HG02759 (cell line): ENCODE measurements at regions not wholly inside any gene's neighbourhood (a gene's known extent, or its start where the extent isn't known, plus 50 kb on each side); places are given as distances from the start of the nearest gene placed in this dataset.

ENCODE experiments used
- ATAC-seq: cut with Tn5 transposase; IDR thresholded peaks from one replicate; pipeline ENCODE4 v1.9.1; 2021; ENCODE audit warnings: mild to moderate bottlenecking, moderate library complexity; ENCODE audit not compliant: unreplicated experiment

- no peak for ATAC-seq
Observed at GRCh38 chr12:77630790-77631445, 199.8 kb upstream of the NAV3 start.

DNA sequence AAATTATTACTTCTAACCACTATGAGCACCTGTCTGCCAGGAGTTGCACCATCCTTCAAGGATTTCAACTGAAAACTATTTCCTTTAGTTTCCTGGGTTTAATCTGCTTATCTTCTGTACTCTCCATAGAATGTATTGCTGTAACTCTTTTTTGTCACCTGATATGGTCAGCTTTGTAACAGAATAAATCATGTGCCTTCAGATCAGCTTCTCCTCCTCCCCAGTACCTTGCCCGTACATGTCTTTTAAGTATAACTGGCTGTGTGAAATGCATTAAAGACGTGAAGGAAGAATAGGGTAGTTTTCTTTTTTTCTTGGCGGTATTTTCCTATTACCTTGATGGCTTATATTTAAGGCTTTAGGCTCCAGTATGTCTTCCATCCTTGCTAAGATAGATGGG lies 200.3 kb upstream of the NAV3 start:
- ATAC-seq, result no peak

DNA sequence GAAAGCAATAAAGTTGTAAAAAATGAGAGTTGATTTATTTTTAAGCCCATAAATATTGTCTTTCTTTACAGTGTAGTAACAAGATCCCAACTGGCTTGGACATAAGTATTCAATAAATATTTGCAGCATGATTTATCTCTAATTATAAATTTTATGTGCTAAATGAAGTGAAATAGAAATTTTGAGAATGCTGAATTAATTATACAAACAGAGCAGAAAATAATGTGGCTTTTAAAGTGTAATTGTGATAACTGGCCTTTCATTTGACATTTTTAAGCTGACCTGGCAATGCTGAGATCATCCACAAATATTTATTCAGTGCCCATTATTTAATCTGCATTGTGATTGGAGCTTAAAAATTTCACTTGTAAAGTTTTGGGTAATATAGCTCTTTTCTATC lies 201.6 kb upstream of the NAV3 start:
- ATAC-seq, result no peak

- ATAC-seq, result no peak
Observed at GRCh38 chr12:77625441-77625840, 205.3 kb upstream of the NAV3 start.

- no peak for ATAC-seq
Observed at GRCh38 chr12:77619425-77619824, 211.3 kb upstream of the NAV3 start.

DNA sequence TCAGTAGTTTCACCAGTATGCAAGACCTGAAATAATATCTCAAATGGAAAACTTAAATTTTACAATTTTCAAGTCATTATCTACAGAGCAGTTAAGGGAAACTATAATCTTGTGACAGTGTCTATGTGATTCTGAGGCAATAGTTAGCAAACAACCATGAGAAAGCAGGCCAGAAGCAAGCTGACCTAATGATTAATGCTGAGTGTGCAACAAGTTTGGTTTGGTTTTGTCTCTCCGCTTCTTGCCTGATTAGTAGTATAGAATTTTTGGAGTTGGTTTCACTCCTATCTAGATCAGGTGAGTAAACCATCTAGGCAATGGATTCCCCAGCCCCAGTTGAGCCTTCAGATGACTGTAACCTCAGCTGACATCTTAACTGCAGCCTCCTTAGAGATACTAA lies 212.9 kb upstream of the NAV3 start:
- ATAC-seq, result no peak

- ATAC-seq, result no peak
Observed at GRCh38 chr12:77615332-77615731, 215.4 kb upstream of the NAV3 start.

DNA sequence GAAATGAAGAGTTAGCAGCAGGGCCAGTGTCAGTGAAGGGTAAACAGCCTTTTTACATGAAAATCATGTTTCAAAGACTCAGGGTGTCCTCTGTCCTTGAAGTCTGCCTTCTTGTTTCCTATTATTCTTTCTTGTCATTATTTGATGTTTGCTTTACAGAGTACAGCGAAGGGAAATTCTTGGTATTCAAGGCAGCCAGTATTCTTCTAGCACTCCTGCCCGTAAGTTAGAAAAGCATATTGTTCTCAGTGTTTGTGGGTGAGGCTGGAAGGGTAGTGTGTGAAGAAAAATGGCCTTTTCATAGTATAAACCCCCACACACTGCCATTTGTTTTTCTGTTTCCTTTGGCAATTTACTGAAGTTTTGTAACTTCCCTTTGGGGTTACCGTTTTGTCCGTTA lies 217.3 kb upstream of the NAV3 start:
- no peak for ATAC-seq

DNA sequence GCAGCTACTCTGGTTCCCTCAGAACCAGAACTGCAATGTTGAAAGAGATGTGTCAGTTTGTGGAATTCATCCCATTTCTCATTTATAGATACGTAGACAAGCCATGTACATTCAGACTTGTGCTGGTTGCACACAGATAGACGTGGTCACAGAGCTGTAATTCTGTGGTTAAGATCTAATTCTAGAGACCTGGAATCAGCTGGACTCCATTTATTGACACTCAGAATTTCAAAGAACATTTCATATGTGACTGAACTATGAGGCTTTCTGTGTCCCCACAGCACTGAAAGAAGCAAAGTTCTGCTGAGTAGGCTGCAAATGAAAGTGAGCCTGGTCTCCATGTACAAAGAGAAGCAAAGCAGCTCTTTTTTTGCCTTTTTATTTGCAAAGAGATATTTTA lies 220.2 kb upstream of the NAV3 start:
- no peak for ATAC-seq

DNA sequence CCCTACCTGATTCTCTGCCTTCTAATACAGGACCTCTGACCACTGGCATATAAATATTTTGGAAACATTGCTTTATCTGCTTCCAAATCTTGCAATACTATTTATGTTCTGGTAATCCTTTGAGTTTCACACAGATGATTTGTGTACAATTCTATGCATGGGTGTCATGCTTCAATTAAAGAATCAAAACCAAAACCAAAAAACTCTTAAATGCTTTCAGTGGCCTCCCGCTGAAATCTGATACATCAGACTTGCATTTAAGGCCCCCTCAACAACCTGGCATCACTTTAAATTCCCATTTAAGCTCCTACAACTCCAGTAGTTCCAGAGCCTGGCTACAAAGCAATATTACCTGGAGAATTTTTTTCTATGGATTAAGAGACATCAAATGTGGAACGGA lies 221.7 kb upstream of the NAV3 start:
- ATAC-seq, result no peak

GRCh38 chr12:77608271-77608824 lies 222.3 kb upstream of the NAV3 start:
- no peak for ATAC-seq

DNA sequence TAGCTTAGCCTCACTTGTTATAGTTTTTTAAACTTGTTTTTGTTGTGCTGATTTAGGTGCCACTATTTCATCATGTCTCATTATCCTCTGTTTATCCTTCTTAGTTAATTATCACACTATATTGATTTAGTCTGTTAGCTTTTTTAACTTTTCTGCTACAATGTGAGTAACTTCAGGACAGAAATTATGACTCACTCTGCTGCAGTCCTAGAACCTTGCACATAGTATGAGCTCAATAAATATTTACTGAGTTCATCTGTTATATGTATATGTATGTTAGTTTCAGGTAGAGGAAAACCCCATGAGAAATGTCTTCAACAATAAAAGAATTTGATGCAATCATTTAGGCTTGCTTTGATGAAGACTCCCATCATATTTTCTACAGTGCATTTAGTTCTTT lies 224.3 kb upstream of the NAV3 start:
- peak; percentile 75 for ATAC-seq

- ATAC-seq, result no peak
Observed at GRCh38 chr12:77603946-77604345, 226.7 kb upstream of the NAV3 start.

DNA sequence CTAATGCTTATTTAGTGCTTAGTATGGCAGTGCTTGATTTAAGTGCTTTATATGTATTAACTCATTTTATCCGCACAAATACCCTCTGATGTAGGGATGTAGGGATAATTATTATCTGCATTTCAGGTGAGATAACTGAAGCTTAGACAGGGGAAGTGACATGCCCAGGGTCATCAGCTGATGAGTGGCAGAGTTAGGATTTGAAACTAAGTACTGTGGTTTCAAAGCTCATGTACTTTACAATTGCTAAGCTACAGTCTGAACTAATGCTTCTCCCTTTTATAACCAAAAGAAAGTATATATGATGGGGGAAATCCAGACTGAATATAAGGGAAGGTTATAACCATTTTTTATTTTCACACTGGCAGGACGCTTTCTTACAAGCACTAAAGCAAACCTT lies 229.6 kb upstream of the NAV3 start:
- ATAC-seq, result peak; percentile 47

DNA sequence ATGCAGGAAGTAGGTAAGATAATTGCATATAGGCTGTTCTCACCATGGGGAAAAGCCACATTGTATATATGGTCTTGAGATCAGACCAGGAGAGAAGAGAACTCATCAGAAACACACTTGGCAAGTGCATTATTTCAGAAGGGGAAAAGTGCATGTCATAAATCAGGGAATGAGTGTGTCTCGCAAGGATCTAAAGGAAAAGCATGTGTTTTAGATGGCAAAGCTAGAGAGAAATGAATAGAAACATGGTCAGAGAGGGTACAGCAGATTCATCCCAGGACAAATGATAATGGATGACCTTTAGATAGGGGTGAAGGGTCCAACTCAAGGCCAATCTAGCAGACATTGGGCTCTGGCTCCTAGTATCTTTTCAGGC lies 230.2 kb upstream of the NAV3 start:
- ATAC-seq, result no peak

- peak; percentile 70 for ATAC-seq
Observed at GRCh38 chr12:77599782-77600467, 230.8 kb upstream of the NAV3 start.

DNA sequence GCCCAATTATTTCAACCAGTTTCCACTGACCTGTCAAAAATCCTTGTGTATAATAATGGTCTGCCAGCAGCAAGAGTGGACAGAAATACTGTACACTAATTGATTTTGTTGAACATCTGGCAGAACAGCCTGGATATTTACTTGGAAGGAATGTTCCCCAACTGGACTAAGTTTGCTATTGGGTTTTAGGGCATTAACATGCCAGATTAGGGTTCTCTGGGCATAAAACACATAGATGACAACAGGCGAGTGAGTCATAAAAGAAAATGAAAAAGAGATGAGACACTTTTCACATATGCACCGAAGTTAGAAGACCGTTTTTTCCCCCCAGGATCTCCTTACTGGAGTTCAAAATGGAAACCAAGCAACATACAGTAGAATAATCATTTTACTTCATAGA lies 236.3 kb upstream of the NAV3 start:
- ATAC-seq, result no peak

DNA sequence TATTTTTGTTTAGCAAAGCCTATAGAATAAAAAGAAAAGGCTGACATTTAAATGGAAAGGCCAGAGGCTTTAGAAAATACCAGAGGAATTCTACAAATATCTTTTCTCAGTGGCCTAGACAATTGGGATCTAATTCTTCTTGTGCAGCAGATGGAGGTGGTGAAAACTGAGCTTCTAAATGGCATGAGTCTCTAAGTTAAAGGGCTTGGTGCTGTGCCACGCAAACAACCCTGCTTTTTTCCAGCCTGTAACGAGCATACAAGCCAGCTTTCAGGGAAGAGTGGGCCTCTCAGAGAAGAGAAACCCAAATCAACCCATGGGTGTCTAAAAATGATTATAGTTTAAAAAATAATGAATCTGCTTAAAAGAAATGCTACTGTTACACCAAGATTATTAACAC lies 237.9 kb upstream of the NAV3 start:
- ATAC-seq, result no peak

DNA sequence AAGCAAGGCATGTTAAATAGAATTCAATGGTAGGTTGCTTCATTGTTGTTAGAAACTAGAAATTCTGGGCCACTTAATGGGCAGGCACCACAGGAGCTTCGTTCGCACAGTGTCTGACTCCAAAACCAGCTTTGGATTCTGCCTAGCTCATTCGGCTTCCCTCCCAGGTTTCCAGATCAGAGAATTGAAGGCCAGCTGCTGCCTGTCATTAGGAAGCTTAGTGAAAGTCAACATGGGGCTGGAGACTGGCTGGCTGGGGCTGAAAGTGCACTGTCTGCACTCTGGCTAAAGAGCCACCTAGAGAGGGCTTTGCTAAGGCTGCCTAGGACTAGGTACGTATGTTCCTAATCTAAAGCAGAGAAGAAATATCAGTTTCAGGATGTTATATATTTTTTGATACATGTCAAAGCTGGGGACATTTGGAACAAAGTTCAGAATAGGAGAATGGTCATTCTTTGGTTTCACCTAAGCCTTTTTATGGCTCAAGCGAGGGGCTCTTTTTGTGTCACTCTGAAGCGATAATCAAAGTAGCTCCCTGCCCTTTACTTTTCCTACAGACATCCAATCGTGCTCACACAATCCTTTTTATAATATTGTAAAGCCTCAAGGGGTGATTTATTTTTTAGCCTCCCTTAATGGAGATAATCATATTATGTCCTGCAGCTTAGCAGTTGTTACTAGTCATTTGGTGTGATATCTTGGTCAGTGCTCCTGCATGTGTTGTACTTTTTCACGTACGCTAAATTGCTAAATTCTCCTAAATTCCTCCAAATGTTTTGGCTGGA lies 238.5 kb upstream of the NAV3 start:
- no peak for ATAC-seq

GRCh38 chr12:77590306-77590705 lies 240.4 kb upstream of the NAV3 start:
- no peak for ATAC-seq

DNA sequence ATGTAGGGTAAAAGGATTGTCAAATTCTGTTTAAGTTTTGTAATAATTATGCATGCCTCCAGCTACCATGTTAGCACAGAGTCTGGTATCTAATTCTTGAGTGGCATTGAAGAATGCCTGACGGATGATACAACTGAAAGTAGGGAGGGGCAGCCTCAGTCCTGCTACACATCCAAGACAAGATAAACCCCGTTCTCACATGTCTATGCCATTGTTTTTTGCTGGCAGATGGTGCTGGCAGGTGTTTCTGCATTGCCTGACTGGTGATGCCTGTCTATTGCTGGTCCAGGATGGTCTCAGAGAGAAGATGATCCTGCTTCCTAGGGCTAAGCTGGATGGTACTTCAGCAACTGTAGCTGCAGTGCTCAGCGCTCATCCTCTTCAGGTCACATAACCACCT lies 245.8 kb upstream of the NAV3 start:
- ATAC-seq, result no peak
